Ovary (tissue), 7 donors: ENCODE measurements at regions not wholly inside any gene's neighbourhood (a gene's known extent, or its start where the extent isn't known, plus 50 kb on each side); places are given as distances from the start of the nearest gene placed in this dataset.

ENCODE experiments used
- DNase-seq, 5 donors: peaks; one replicate each; pipeline ENCODE4 v3.0.0-alpha.2; 2019 to 2020
- H3K27ac ChIP-seq, 2 donors: fragments of 200-600 bp; one replicate each; pipeline versions ENCODE4 v1.5.1 to v1.8.0; 2019 to 2022
- H3K27me3 ChIP-seq: fragments of 200-600 bp; one replicate; pipeline ENCODE4 v1.8.0; 2022
- H3K36me3 ChIP-seq: fragments of 200-600 bp; sonication (generic); one replicate; pipeline ENCODE4 v1.5.1; 2019
- H3K4me1 ChIP-seq: one replicate; pipeline ENCODE4 v1.8.1; 2013; ENCODE audit warnings: mild to moderate bottlenecking, moderate library complexity; ENCODE audit not compliant: insufficient read depth
- H3K4me3 ChIP-seq: fragments of 200-600 bp; sonication (generic); one replicate; pipeline ENCODE4 v1.5.1; 2017
- H3K9me3 ChIP-seq, 2 donors: fragments of 200-600 bp in 1 of 2; sonication (generic) in 1 of 2; one replicate each; pipeline versions ENCODE4 v1.5.1 to v1.8.1; 2013 to 2019; ENCODE audit warnings: mild to moderate bottlenecking in 1 of 2, moderate library complexity in 1 of 2
- CTCF ChIP-seq, 3 donors: fragments of 450-650 bp in 2 of 3; fragments of 200-600 bp in 1 of 3; IDR thresholded peaks; one replicate each; pipeline versions ENCODE4 v1.5.1 to v1.8.0; 2016 to 2022; ENCODE audit warnings: antibody characterized with exemption in 3 of 3, mild to moderate bottlenecking in 1 of 3
- EP300 ChIP-seq: sonication (generic); formaldehyde crosslinking; IDR thresholded peaks from one replicate; pipeline ENCODE4 v1.6.1; 2017; ENCODE audit warnings: antibody characterized with exemption
- POLR2A ChIP-seq: fragments of 450-650 bp; IDR thresholded peaks from one replicate; pipeline ENCODE4 v1.6.1; 2017; ENCODE audit warnings: antibody characterized with exemption, mild to moderate bottlenecking, moderate library complexity
- whole genome bisulfite sequencing, 3 donors: extraction: QIAGEN DNeasy Blood & Tissue Kit in 1 of 3; methylation state at CpG; one replicate each; pipeline versions ENCODE4 v1.1.5 to v1.1.7; 2013 to 2017; 5-methylcytosine and 5-hydroxymethylcytosine counted together
- intact Hi-C, 4 donors: fragments of 100-400 bp; cut with DNase I; formaldehyde crosslinking; loops; one replicate each; pipeline versions ENCODE4 v1.11.0 to v1.15.1; 2022 to 2023
- donor health status: DM: no; HTN: no; CAD: no; lungs with moderate emphysema.
- donor health status: DM: no; HTN: no; CAD: no.
- donor health status: Bipolar disorder and iron deficiency.
- donor health status: DM: no; HTN: no; CAD: no.
- donor health status: DM: yes; HTN: yes; CAD: no.

DNA sequence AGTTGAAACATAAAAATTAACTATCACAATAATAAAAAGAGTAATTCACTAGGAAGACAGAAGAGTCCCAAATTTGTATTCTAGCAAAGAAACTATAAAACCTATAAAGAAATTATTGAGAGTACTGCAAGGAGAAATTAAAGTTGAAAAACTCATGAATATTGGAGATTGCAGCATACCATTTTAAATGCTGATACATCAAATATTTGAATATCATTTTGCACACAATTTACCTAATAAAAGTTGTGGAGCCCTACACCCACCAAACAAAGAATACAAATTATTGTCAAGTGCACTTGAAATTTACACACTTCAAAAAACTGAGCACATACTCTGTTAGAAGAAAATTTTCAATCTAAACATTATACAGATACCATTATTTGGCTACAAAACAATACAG lies 531.6 kb upstream of the SMIM21 start:
- no peak overlapping the region for H3K4me3 ChIP-seq
- intact Hi-C loops, result no loop called here

GRCh38 chr18:75958683-75959082 lies 531.2 kb upstream of the SMIM21 start:
- no peaks in the 10 kb centered on the region for H3K4me1 ChIP-seq
- TF ChIP-seq EP300 (no peak), CTCF (IDR thresholded peaks at IDR 0.05) (no peak), POLR2A (no peak)
- H3K27ac ChIP-seq, result no peak overlapping the region
- H3K9me3 ChIP-seq, result no peaks in the 10 kb centered on the region
- H3K27me3 ChIP-seq, result no peaks in the 10 kb centered on the region
- intact Hi-C loops, result no loop called here
- DNase-seq, result no peak
- whole genome bisulfite sequencing, 3 donors, result 92 to 100% (median 93%) methylated on average over 1 of the region's 1 CpG
- no peak overlapping the region for H3K4me3 ChIP-seq
- no peaks in the 10 kb centered on the region for H3K36me3 ChIP-seq

More for the DNA sequence above, 531.6 kb upstream of the SMIM21 start:
- Histone ChIP-seq H3K27ac (no peak overlapping the region), H3K36me3 (no peaks in the 10 kb centered on the region), H3K27me3 (no peaks in the 10 kb centered on the region), H3K4me1 (no peaks in the 10 kb centered on the region), H3K9me3 (no peaks in the 10 kb centered on the region)
- TF ChIP-seq CTCF (IDR thresholded peaks at IDR 0.05) (no peak), EP300 (no peak), POLR2A (no peak)
- no peak for DNase-seq

GRCh38 chr18:75945265-75945933 lies 517.9 kb upstream of the SMIM21 start:
- 82 to 93% (median 86%) methylated on average over 5 of the region's 5 CpGs for WGBS, 3 donors

GRCh38 chr18:75937306-75937705 lies 509.8 kb upstream of the SMIM21 start:
- Histone ChIP-seq H3K4me1 (no peaks in the 10 kb centered on the region), H3K9me3 (peaks cover 0 to 2% of the 10 kb centered on the region in 2 donors), H3K36me3 (no peaks in the 10 kb centered on the region), H3K27me3 (no peaks in the 10 kb centered on the region), H3K27ac (no peak overlapping the region), H3K4me3 (no peak overlapping the region)
- TF ChIP-seq POLR2A (no peak), CTCF (IDR thresholded peaks at IDR 0.05) (no peak), EP300 (no peak)
- 53 to 62% (median 57%) methylated on average over 2 of the region's 2 CpGs for WGBS, 3 donors
- intact Hi-C loops, result no loop called here
- DNase-seq, result no peak

More at GRCh38 chr18:75945265-75945933, 517.9 kb upstream of the SMIM21 start:
- intact Hi-C loops, result no loop called here
- no peak overlapping the region for H3K27ac ChIP-seq
- H3K4me1 ChIP-seq, result no peaks in the 10 kb centered on the region
- DNase-seq, result no peak
- TF ChIP-seq POLR2A, result no peak
- TF ChIP-seq CTCF (IDR thresholded peaks at IDR 0.05), result no peak
- no peak for TF ChIP-seq EP300
- H3K4me3 ChIP-seq, result no peak overlapping the region
- no peaks in the 10 kb centered on the region for H3K36me3 ChIP-seq
- no peaks in the 10 kb centered on the region for H3K27me3 ChIP-seq
- H3K9me3 ChIP-seq, result peaks cover 0 to 2% of the 10 kb centered on the region in 2 donors
